ENCODE measurements at regions not wholly inside any gene's neighbourhood (a gene's known extent, or its start where the extent isn't known, plus 50 kb on each side); places are given as distances from the start of the nearest gene placed in this dataset.

DNA sequence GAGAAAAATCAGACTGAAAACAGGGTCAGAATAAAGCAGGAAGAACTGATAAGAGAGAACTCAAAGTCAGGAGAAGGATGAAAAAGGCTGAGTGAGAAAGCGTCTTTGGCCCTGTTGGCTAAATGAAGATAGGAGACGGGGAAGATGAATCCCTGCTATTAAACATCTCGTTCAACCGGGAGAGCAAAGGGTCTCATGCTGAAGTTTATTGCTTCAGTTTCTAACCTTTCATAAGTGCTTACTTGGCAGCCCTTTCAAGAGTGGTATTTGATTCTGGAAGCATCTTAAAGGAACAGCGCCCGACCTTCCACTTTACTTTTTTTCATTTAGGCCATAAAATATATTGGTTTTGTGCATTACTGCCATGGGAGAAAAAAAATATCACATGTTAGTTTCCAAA is 288.3 kb upstream of the RBFOX1 start:
- TF ChIP-seq, protein P1, sequence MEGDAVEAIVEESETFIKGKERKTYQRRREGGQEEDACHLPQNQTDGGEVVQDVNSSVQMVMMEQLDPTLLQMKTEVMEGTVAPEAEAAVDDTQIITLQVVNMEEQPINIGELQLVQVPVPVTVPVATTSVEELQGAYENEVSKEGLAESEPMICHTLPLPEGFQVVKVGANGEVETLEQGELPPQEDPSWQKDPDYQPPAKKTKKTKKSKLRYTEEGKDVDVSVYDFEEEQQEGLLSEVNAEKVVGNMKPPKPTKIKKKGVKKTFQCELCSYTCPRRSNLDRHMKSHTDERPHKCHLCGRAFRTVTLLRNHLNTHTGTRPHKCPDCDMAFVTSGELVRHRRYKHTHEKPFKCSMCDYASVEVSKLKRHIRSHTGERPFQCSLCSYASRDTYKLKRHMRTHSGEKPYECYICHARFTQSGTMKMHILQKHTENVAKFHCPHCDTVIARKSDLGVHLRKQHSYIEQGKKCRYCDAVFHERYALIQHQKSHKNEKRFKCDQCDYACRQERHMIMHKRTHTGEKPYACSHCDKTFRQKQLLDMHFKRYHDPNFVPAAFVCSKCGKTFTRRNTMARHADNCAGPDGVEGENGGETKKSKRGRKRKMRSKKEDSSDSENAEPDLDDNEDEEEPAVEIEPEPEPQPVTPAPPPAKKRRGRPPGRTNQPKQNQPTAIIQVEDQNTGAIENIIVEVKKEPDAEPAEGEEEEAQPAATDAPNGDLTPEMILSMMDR (IDR thresholded peaks at IDR 0.05) = no peak
- TF ChIP-seq POLR2AphosphoS5 (IDR thresholded peaks at IDR 0.05) = no peak
- no peak for TF ChIP-seq POLR2A (IDR thresholded peaks at IDR 0.05)
- TF ChIP-seq EP300 (IDR thresholded peaks at IDR 0.05; ENCODE audit: low read depth) = no peak

All from transverse colon (tissue), 4 donors.